Breast epithelium (tissue), 3 donors: ENCODE measurements at regions not wholly inside any gene's neighbourhood (a gene's known extent, or its start where the extent isn't known, plus 50 kb on each side); places are given as distances from the start of the nearest gene placed in this dataset.

Experiments
- CTCF ChIP-seq, 3 donors: fragments of 450-650 bp; IDR thresholded peaks; one replicate each; pipeline ENCODE4 v1.5.1; 2016 to 2017; ENCODE audit warnings: antibody characterized with exemption in 3 of 3, mild to moderate bottlenecking in 3 of 3, moderate library complexity in 3 of 3
- POLR2A ChIP-seq: fragments of 450-650 bp; IDR thresholded peaks from one replicate; pipeline ENCODE4 v1.6.1; 2016; ENCODE audit warnings: antibody characterized with exemption, mild to moderate bottlenecking, moderate library complexity
- POLR2AphosphoS5 ChIP-seq, 3 donors: sonication (generic); formaldehyde crosslinking; IDR thresholded peaks; one replicate each; pipeline ENCODE4 v1.6.1; 2017; ENCODE audit warnings: antibody characterized with exemption in 3 of 3

- TF ChIP-seq CTCF (IDR thresholded peaks at IDR 0.05), result no peak
- TF ChIP-seq POLR2A, result no peak
- no peak for TF ChIP-seq POLR2AphosphoS5 (IDR thresholded peaks at IDR 0.05)
Measured at GRCh38 chr5:8892926-8893325, 652.9 kb downstream of the SEMA5A start.
